T-helper 1 cell (primary cell): ENCODE measurements at regions not wholly inside any gene's neighbourhood (a gene's known extent, or its start where the extent isn't known, plus 50 kb on each side); places are given as distances from the start of the nearest gene placed in this dataset.
A peak's percentile ranks its signal among the peaks of the same experiment; 100 is the strongest.

ENCODE experiments used
- DNase-seq, 5 donors: peaks; one replicate each; pipeline ENCODE4 v3.0.0-alpha.2; 2012 to 2020

GRCh38 chr1:234727018-234727940 lies 117.3 kb upstream of the IRF2BP2 start:
- peak in 1 of 5 donors; percentile 35 for DNase-seq

GRCh38 chr1:234726359-234726943 lies 116.5 kb upstream of the IRF2BP2 start:
- no peak for DNase-seq

GRCh38 chr1:234725177-234726132 lies 115.5 kb upstream of the IRF2BP2 start:
- DNase-seq, result peak in 3 of 5 donors; percentile 32 to 93 (median 39)

- peak in 2 of 5 donors; percentile 12 to 15 for DNase-seq
These were observed 114.7 kb upstream of the IRF2BP2 start for GRCh38 chr1:234724516-234725176.

GRCh38 chr1:234722904-234723720 lies 113.1 kb upstream of the IRF2BP2 start:
- DNase-seq, result peak in 3 of 5 donors; percentile 25 to 61 (median 31)

GRCh38 chr1:234722270-234722704 lies 112.3 kb upstream of the IRF2BP2 start:
- no peak for DNase-seq

- DNase-seq, result no peak
These were observed 111.7 kb upstream of the IRF2BP2 start for GRCh38 chr1:234721476-234722269.

- DNase-seq, result no peak
These were observed 110.9 kb upstream of the IRF2BP2 start for GRCh38 chr1:234720709-234721441.

GRCh38 chr1:234719454-234720251 lies 109.7 kb upstream of the IRF2BP2 start:
- DNase-seq, result no peak

- DNase-seq, result no peak
These were observed 108.8 kb upstream of the IRF2BP2 start for GRCh38 chr1:234718496-234719453.

GRCh38 chr1:234716908-234717375 lies 107.0 kb upstream of the IRF2BP2 start:
- DNase-seq, result no peak

GRCh38 chr1:234715252-234716014 lies 105.5 kb upstream of the IRF2BP2 start:
- no peak for DNase-seq

GRCh38 chr1:234713859-234714258 lies 103.9 kb upstream of the IRF2BP2 start:
- no peak for DNase-seq

- no peak for DNase-seq
These were observed 103.5 kb upstream of the IRF2BP2 start for GRCh38 chr1:234713440-234713839.

GRCh38 chr1:234712891-234713305 lies 102.9 kb upstream of the IRF2BP2 start:
- DNase-seq, result no peak

- DNase-seq, result no peak
These were observed 101.2 kb upstream of the IRF2BP2 start for GRCh38 chr1:234710936-234711724.
